Cardiac muscle cell (in vitro differentiated cells and primary cell): ENCODE measurements at regions not wholly inside any gene's neighbourhood (a gene's known extent, or its start where the extent isn't known, plus 50 kb on each side); places are given as distances from the start of the nearest gene placed in this dataset.
"Not testable (repeated sequence)": the region's sequence is repeated elsewhere in the genome, so short reads cannot be mapped to it uniquely, and the experiment has no call there.

Source experiments
- DNase-seq, 2 donors: peaks; one replicate each; pipeline versions ENCODE4 v3.0.0 to v3.0.0-alpha.2; 2010 to 2017; ENCODE audit warnings: low read depth in 1 of 2, low spot score in 1 of 2
- H3K27ac ChIP-seq: fragments of 200-600 bp; sonication (generic); 2 replicates; pipeline ENCODE4 v1.5.1; 2016
- H3K27me3 ChIP-seq: fragments of 200-600 bp; sonication (generic); 2 replicates; pipeline ENCODE4 v1.6.0; 2016; ENCODE audit warnings: control low read depth
- H3K36me3 ChIP-seq: fragments of 200-600 bp; sonication (generic); 2 replicates; pipeline ENCODE4 v1.5.1; 2016; ENCODE audit warnings: control low read depth
- H3K4me1 ChIP-seq: fragments of 200-600 bp; sonication (generic); 2 replicates; pipeline ENCODE4 v1.8.1; 2017; ENCODE audit warnings: low read depth, mild to moderate bottlenecking, mixed run types
- H3K4me3 ChIP-seq: fragments of 200-600 bp; sonication (generic); 2 replicates; pipeline ENCODE4 v1.5.1; 2016; ENCODE audit warnings: mild to moderate bottlenecking
- H3K9me3 ChIP-seq: fragments of 200-600 bp; sonication (generic); 2 replicates; pipeline ENCODE4 v1.5.1; 2017; ENCODE audit warnings: low read depth, mild to moderate bottlenecking, control low read depth
- CTCF ChIP-seq: IDR thresholded peaks from 2 replicates; pipeline ENCODE4 v1.5.1; 2012; ENCODE audit warnings: low read depth, mild to moderate bottlenecking, low read length

GRCh38 chr20:5474646-5475550, 135.9 kb downstream of the GPCPD1 start:
- Histone ChIP-seq H3K27me3 (no peaks in the 10 kb centered on the region), H3K4me3 (no peak overlapping the region), H3K36me3 (no peaks in the 10 kb centered on the region), H3K9me3 (no peaks in the 10 kb centered on the region), H3K27ac (no peak overlapping the region), H3K4me1 (no peaks in the 10 kb centered on the region)
- no peak for TF ChIP-seq CTCF
- DNase-seq: no peak

- not testable (repeated sequence) for H3K27ac ChIP-seq, H3K4me3 ChIP-seq, H3K4me1 ChIP-seq, H3K27me3 ChIP-seq, H3K36me3 ChIP-seq, H3K9me3 ChIP-seq, DNase-seq
These were observed 138.9 kb downstream of the GPCPD1 start for GRCh38 chr20:5471866-5472265.

- no peak overlapping the region for H3K4me3 ChIP-seq
These were observed 139.4 kb downstream of the GPCPD1 start for GRCh38 chr20:5471368-5471767.

GRCh38 chr20:5470943-5471342, 139.9 kb downstream of the GPCPD1 start:
- DNase-seq: no peak
- no peaks in the 10 kb centered on the region for H3K27me3 ChIP-seq
- no peak for TF ChIP-seq CTCF

More at GRCh38 chr20:5471368-5471767, 139.4 kb downstream of the GPCPD1 start:
- no peak for TF ChIP-seq CTCF
- H3K9me3 ChIP-seq: no peaks in the 10 kb centered on the region
- no peaks in the 10 kb centered on the region for H3K4me1 ChIP-seq
- no peak overlapping the region for H3K27ac ChIP-seq
- no peak for DNase-seq
- no peaks in the 10 kb centered on the region for H3K27me3 ChIP-seq
- H3K36me3 ChIP-seq: no peaks in the 10 kb centered on the region

GRCh38 chr20:5470458-5470857, 140.3 kb downstream of the GPCPD1 start:
- no peak for DNase-seq
- no peak for TF ChIP-seq CTCF
- H3K27me3 ChIP-seq: no peaks in the 10 kb centered on the region
- no peaks in the 10 kb centered on the region for H3K4me1 ChIP-seq
- H3K9me3 ChIP-seq: no peaks in the 10 kb centered on the region
- H3K36me3 ChIP-seq: no peaks in the 10 kb centered on the region
- H3K4me3 ChIP-seq: no peak overlapping the region
- no peak overlapping the region for H3K27ac ChIP-seq

More at GRCh38 chr20:5470943-5471342, 139.9 kb downstream of the GPCPD1 start:
- no peak overlapping the region for H3K27ac ChIP-seq
- no peaks in the 10 kb centered on the region for H3K9me3 ChIP-seq
- H3K36me3 ChIP-seq: no peaks in the 10 kb centered on the region
- no peaks in the 10 kb centered on the region for H3K4me1 ChIP-seq
- no peak overlapping the region for H3K4me3 ChIP-seq

GRCh38 chr20:5469111-5469510, 141.7 kb downstream of the GPCPD1 start:
- TF ChIP-seq CTCF: no peak
- no peaks in the 10 kb centered on the region for H3K27me3 ChIP-seq
- no peaks in the 10 kb centered on the region for H3K9me3 ChIP-seq
- H3K4me3 ChIP-seq: no peak overlapping the region
- H3K4me1 ChIP-seq: no peaks in the 10 kb centered on the region
- H3K27ac ChIP-seq: no peak overlapping the region
- no peak for DNase-seq
- no peaks in the 10 kb centered on the region for H3K36me3 ChIP-seq
